SK-N-SH (cell line): ENCODE measurements at regions not wholly inside any gene's neighbourhood (a gene's known extent, or its start where the extent isn't known, plus 50 kb on each side); places are given as distances from the start of the nearest gene placed in this dataset.

Experiments used
- CTCF ChIA-PET: fragments of 300-600, 350-600 bp; formaldehyde crosslinking; extraction: SDS; loops from one replicate; lab custom pipeline; 2021; lab: Yijun Ruan, JAX
- POLR2A ChIA-PET: fragments of 350-600 bp; sonication (Branson Sonifier 250); formaldehyde crosslinking; extraction: SDS; loops from one replicate; lab custom pipeline; 2020; ENCODE audit warnings: antibody characterized with exemption, inconsistent platforms; lab: Yijun Ruan, JAX
- DNase-seq: peaks from one replicate; pipeline ENCODE4 v3.0.0; 2012
- H2AFZ ChIP-seq: fragments of 200-600 bp; sonication (generic); 2 replicates; pipeline ENCODE4 v1.8.1; 2016; ENCODE audit warnings: antibody characterized with exemption, mild to moderate bottlenecking, low read depth
- H3F3A ChIP-seq: fragments of 200-600 bp; sonication (generic); replicated peaks from 2 replicates; pipeline ENCODE3; 2016; ENCODE audit warnings: antibody characterized with exemption, mild to moderate bottlenecking; ENCODE audit not compliant: insufficient read depth
- H3K27ac ChIP-seq, 2 experiments: fragments of 200-500 bp in 1 of 2; fragments of 200-600 bp in 1 of 2; sonication (Bioruptor generic) in 1 of 2; sonication (generic), shearing (Covaris generic) in 1 of 2; 2 replicates each; pipeline versions ENCODE4 v1.5.1 to v1.6.1; 2014 to 2016; ENCODE audit warnings: low read depth in 2 of 2, inconsistent platforms in 1 of 2, low read length in 1 of 2, mild to moderate bottlenecking in 1 of 2, mixed read lengths in 1 of 2
- H3K27me3 ChIP-seq: fragments of 200-600 bp; sonication (generic), shearing (Covaris generic); 2 replicates; pipeline ENCODE4 v1.6.1; 2016; ENCODE audit warnings: mixed run types; ENCODE audit not compliant: insufficient read depth
- H3K36me3 ChIP-seq, 2 experiments: fragments of 200-500 bp in 1 of 2; fragments of 200-600 bp in 1 of 2; sonication (Bioruptor generic) in 1 of 2; sonication (generic) in 1 of 2; replicated peaks in 1 of 2; 2 replicates each; pipeline versions ENCODE3 to v1.5.1; 2014 to 2016; ENCODE audit warnings: low read length in 1 of 2, mild to moderate bottlenecking in 1 of 2; ENCODE audit not compliant: insufficient read depth in 2 of 2, control insufficient read depth in 1 of 2
- H3K4me1 ChIP-seq, 2 experiments: fragments of 200-500 bp in 1 of 2; fragments of 200-600 bp in 1 of 2; sonication (Bioruptor generic) in 1 of 2; sonication (generic), shearing (Covaris generic) in 1 of 2; 2 replicates each; pipeline versions ENCODE4 v1.5.1 to v1.6.1; 2014 to 2016; ENCODE audit warnings: low read depth in 1 of 2, low read length in 1 of 2, mixed run types in 1 of 2; ENCODE audit not compliant: insufficient read depth in 2 of 2, control insufficient read depth in 1 of 2
- H3K4me2 ChIP-seq: fragments of 200-600 bp; sonication (generic), shearing (Covaris generic); 2 replicates; pipeline ENCODE4 v1.6.1; 2017; ENCODE audit warnings: mixed run types
- H3K4me3 ChIP-seq, 2 experiments: fragments of 200-500 bp in 1 of 2; fragments of 200-600 bp in 1 of 2; sonication (Bioruptor generic) in 1 of 2; sonication (generic), shearing (Covaris generic) in 1 of 2; 2 replicates each; pipeline versions ENCODE4 v1.5.1 to v1.8.1; 2014 to 2016; ENCODE audit warnings: low read depth in 2 of 2, inconsistent platforms in 1 of 2, low read length in 1 of 2, mild to moderate bottlenecking in 1 of 2, mixed read lengths in 1 of 2, moderate library complexity in 1 of 2
- H3K79me2 ChIP-seq: fragments of 200-600 bp; sonication (generic); 2 replicates; pipeline ENCODE4 v1.8.1; 2017; ENCODE audit warnings: mild to moderate bottlenecking; ENCODE audit not compliant: insufficient read depth
- H3K9ac ChIP-seq: fragments of 200-600 bp; sonication (generic); 2 replicates; pipeline ENCODE4 v1.6.1; 2017; ENCODE audit warnings: mixed run types
- H3K9me2 ChIP-seq: fragments of 200-600 bp; sonication (generic); 2 replicates; pipeline ENCODE4 v1.6.1; 2017; ENCODE audit warnings: mixed run types
- H3K9me3 ChIP-seq: fragments of 200-600 bp; sonication (generic); 2 replicates; pipeline ENCODE4 v1.6.1; 2017; ENCODE audit warnings: mixed run types, mild to moderate bottlenecking, moderate library complexity
- H4K20me1 ChIP-seq: fragments of 200-600 bp; sonication (generic); 2 replicates; pipeline ENCODE4 v1.6.1; 2017; ENCODE audit warnings: mild to moderate bottlenecking, mixed run types; ENCODE audit not compliant: insufficient read depth
- ELF1 ChIP-seq: IDR thresholded peaks from 2 replicates; pipeline ENCODE4 v1.4.0; 2012
- FOXJ3 ChIP-seq: sonication (generic); formaldehyde crosslinking; IDR thresholded peaks from 2 replicates; pipeline ENCODE4 v1.5.1; 2020; ENCODE audit warnings: mild to moderate bottlenecking, missing genetic modification reagents
- FOXM1 ChIP-seq: IDR thresholded peaks from 2 replicates; pipeline ENCODE4 v1.4.0; 2012; ENCODE audit warnings: low read depth, mild to moderate bottlenecking
- GABPA ChIP-seq: IDR thresholded peaks from 2 replicates; pipeline ENCODE4 v1.4.0; 2012; ENCODE audit warnings: low read depth, mild to moderate bottlenecking
- GATA2 ChIP-seq: sonication (generic); formaldehyde crosslinking; IDR thresholded peaks from 2 replicates; pipeline ENCODE4 v1.5.0; 2020; ENCODE audit warnings: mild to moderate bottlenecking, missing genetic modification reagents
- MAX ChIP-seq: IDR thresholded peaks from 2 replicates; pipeline ENCODE4 v1.4.0; 2012; ENCODE audit warnings: low read depth
- NFIC ChIP-seq: IDR thresholded peaks from 2 replicates; pipeline ENCODE4 v1.4.0; 2012; ENCODE audit warnings: borderline replicate concordance
- NRF1 ChIP-seq: IDR thresholded peaks from 2 replicates; pipeline ENCODE4 v1.6.1; 2012; ENCODE audit warnings: low read depth, mild to moderate bottlenecking, low read length
- RAD21 ChIP-seq: IDR thresholded peaks from 2 replicates; pipeline ENCODE4 v1.6.1; 2012; ENCODE audit warnings: mild to moderate bottlenecking, low read length
- RXRA ChIP-seq: IDR thresholded peaks from 2 replicates; pipeline ENCODE4 v1.4.0; 2012; ENCODE audit warnings: low read depth, mild to moderate bottlenecking, borderline replicate concordance
- SIN3A ChIP-seq: IDR thresholded peaks from 2 replicates; pipeline ENCODE4 v1.6.1; 2012; ENCODE audit warnings: low read depth, mild to moderate bottlenecking, low read length, moderate library complexity, borderline replicate concordance
- USF1 ChIP-seq: IDR thresholded peaks from 2 replicates; pipeline ENCODE4 v1.4.0; 2012; ENCODE audit warnings: low read depth, borderline replicate concordance
- YY1 ChIP-seq: IDR thresholded peaks from 2 replicates; pipeline ENCODE4 v1.4.0; 2012; ENCODE audit warnings: low read depth, mild to moderate bottlenecking
- WGBS: methylation state at CpG from one replicate; pipeline ENCODE4 v1.1.6; 2017; ENCODE audit warnings: low lambda C conversion rate; 5-methylcytosine and 5-hydroxymethylcytosine counted together

- Histone ChIP-seq H3K4me1 (no peaks in the 10 kb centered on the region), H3K79me2 (no peaks in the 10 kb centered on the region), H3K9ac (no peak overlapping the region), H3F3A (no peaks in the 10 kb centered on the region), H2AFZ (no peak overlapping the region), H3K4me3 (no peak overlapping the region), H3K27me3 (no peaks in the 10 kb centered on the region), H4K20me1 (no peaks in the 10 kb centered on the region), H3K36me3 (no peaks in the 10 kb centered on the region), H3K27ac (no peak overlapping the region), H3K9me2 (no peaks in the 10 kb centered on the region), H3K4me2 (no peak overlapping the region), H3K9me3 (no peaks in the 10 kb centered on the region)
- DNase-seq = no peak
- POLR2A ChIA-PET = no interaction called here
- WGBS = 0% methylated on average over 1 of the region's 1 CpG
- no peak for TF ChIP-seq ELF1
- TF ChIP-seq NFIC = no peak
- no peak for TF ChIP-seq SIN3A
- TF ChIP-seq YY1 = no peak
- no peak for TF ChIP-seq RAD21
- no peak for TF ChIP-seq MAX
- no peak for TF ChIP-seq GABPA
- no peak for TF ChIP-seq USF1
- TF ChIP-seq RXRA = no peak
- no peak for TF ChIP-seq FOXM1
- TF ChIP-seq GATA2 (CRISPR knock-in tag) = no peak
- TF ChIP-seq, all 33 proteins: peak for 0
- CTCF ChIA-PET = no interaction called here
Measured at GRCh38 chr5:12934722-12935121, 1009.8 kb downstream of the DNAH5 start.

GRCh38 chr5:12920527-12920926 is 1016.3 kb upstream of the CTNND2 start:
- Histone ChIP-seq H3F3A (no peaks in the 10 kb centered on the region), H3K4me3 (no peak overlapping the region), H2AFZ (no peak overlapping the region), H3K4me1 (no peaks in the 10 kb centered on the region), H4K20me1 (no peaks in the 10 kb centered on the region), H3K79me2 (no peaks in the 10 kb centered on the region), H3K9me3 (no peaks in the 10 kb centered on the region), H3K4me2 (no peak overlapping the region), H3K9me2 (no peaks in the 10 kb centered on the region), H3K36me3 (no peaks in the 10 kb centered on the region), H3K27ac (no peak overlapping the region), H3K27me3 (no peaks in the 10 kb centered on the region), H3K9ac (no peak overlapping the region)
- CTCF ChIA-PET = no interaction called here
- WGBS = 0% methylated on average over 2 of the region's 2 CpGs
- no peak for TF ChIP-seq NRF1
- no peak for DNase-seq
- POLR2A ChIA-PET = no interaction called here

- TF ChIP-seq FOXJ3 (CRISPR knock-in tag) (no peak), RXRA (no peak), SIN3A (no peak)
- TF ChIP-seq, all 33 proteins: peak for 0
- Histone ChIP-seq H3K79me2 (no peaks in the 10 kb centered on the region), H3K9me2 (no peaks in the 10 kb centered on the region), H3K27me3 (no peaks in the 10 kb centered on the region), H3K9ac (no peak overlapping the region), H3K36me3 (no peaks in the 10 kb centered on the region), H3K4me1 (no peaks in the 10 kb centered on the region), H3F3A (no peaks in the 10 kb centered on the region), H4K20me1 (no peaks in the 10 kb centered on the region), H3K4me2 (no peak overlapping the region), H3K4me3 (no peak overlapping the region), H3K27ac (no peak overlapping the region), H3K9me3 (no peaks in the 10 kb centered on the region), H2AFZ (peak overlapping the region; percentile 29; the same call in 1 of the 2 replicates)
- WGBS = 9% methylated on average over 4 of the region's 4 CpGs
- no peak for DNase-seq
- ChIA-PET POLR2A (no interaction called here), CTCF (no interaction called here)
Measured at GRCh38 chr5:12911156-12911555, 1006.9 kb upstream of the CTNND2 start.
